ENCODE measurements at regions not wholly inside any gene's neighbourhood (a gene's known extent, or its start where the extent isn't known, plus 50 kb on each side); places are given as distances from the start of the nearest gene placed in this dataset.
"Not testable (repeated sequence)": the region's sequence is repeated elsewhere in the genome, so short reads cannot be mapped to it uniquely, and the experiment has no call there.

DNA sequence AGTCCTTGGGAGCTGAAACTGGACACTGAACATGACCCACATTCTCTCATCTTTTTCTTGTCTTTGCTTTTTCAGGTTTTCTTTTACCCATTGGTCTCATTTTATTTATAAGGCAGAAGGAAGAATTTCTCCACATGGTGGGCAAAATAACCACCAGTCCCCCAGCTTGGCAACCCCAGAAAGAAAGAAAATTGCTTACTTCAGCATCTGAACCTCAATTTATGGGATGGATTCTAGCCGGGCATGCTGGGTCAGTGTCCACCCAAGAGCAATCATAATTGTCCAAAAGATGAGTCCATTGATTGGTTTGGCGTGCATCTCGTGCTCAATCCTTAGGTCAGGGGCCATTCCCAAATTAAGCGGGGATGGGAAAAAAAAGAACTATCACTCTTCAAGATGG lies 163.7 kb downstream of the TMEM114 start:
- DNase-seq (ENCODE audit: low read depth) = no peak
- H3K4me3 ChIP-seq (ENCODE audit: low read depth, low read length) = no peak overlapping the region
- TF ChIP-seq, protein P1, sequence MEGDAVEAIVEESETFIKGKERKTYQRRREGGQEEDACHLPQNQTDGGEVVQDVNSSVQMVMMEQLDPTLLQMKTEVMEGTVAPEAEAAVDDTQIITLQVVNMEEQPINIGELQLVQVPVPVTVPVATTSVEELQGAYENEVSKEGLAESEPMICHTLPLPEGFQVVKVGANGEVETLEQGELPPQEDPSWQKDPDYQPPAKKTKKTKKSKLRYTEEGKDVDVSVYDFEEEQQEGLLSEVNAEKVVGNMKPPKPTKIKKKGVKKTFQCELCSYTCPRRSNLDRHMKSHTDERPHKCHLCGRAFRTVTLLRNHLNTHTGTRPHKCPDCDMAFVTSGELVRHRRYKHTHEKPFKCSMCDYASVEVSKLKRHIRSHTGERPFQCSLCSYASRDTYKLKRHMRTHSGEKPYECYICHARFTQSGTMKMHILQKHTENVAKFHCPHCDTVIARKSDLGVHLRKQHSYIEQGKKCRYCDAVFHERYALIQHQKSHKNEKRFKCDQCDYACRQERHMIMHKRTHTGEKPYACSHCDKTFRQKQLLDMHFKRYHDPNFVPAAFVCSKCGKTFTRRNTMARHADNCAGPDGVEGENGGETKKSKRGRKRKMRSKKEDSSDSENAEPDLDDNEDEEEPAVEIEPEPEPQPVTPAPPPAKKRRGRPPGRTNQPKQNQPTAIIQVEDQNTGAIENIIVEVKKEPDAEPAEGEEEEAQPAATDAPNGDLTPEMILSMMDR (conservative IDR thresholded peaks at IDR 0.05; ENCODE audit: low read depth, low read length) = no peak

DNA sequence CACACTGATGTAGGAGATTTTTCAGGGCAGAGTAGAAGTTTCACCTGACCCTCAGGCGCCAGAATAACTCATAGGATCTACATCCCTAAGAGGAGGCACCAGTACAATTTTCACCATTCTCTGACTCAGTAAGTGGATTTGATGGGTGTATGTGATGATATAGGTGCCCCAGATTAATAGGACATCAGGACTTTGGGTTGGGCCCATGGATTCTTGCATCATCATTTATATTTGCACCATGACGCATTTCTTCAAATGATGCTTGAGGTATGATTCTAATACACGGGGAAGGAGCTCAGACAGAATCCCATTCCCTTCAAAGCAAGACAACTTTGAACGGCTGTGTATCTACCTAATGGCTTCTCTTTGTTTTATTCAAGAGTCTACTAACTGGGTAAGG lies 173.2 kb downstream of the TMEM114 start:
- TF ChIP-seq, protein P1 (conservative IDR thresholded peaks at IDR 0.05; ENCODE audit: low read depth, low read length) = no peak
- no peak overlapping the region for H3K4me3 ChIP-seq (ENCODE audit: low read depth, low read length)
- DNase-seq (ENCODE audit: low read depth) = no peak

DNA sequence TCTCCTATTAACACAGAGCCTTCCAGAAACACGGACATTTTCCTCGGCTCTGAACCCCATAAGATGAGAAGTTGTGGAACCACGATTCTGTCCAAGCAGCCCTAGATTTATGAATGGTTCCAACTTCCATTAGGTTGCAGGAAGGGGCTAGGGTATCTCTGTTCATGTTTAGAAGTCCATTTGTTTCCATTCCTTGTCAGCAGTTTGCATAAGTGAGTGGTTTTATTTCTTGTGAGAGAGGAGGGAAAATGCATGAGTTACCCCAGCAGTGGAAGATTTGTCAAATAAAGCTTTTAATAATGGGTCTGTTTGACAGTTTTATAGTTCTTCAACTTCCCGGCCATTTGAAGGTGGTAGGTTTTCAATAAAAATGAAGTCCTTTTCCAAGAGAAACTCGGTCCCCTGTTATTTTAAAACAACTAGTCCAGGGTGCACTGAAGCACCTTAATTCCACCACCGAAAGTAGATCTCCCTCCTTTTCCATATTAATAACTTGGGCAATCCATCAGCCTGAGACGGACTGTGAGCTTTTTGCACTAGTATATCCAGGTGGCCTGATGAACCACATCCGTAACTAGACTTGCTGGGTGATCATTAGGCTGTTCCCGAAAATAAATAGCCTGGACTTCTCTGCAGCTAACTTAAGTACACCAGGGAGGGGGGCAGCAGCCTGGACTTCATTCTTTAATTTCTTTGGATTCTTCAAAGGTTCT lies 181.3 kb downstream of the TMEM114 start:
- TF ChIP-seq, protein P1 (conservative IDR thresholded peaks at IDR 0.05; ENCODE audit: low read depth, low read length) = no peak
- no peak for DNase-seq (ENCODE audit: low read depth)
- H3K4me3 ChIP-seq (ENCODE audit: low read depth, low read length) = no peak overlapping the region

DNA sequence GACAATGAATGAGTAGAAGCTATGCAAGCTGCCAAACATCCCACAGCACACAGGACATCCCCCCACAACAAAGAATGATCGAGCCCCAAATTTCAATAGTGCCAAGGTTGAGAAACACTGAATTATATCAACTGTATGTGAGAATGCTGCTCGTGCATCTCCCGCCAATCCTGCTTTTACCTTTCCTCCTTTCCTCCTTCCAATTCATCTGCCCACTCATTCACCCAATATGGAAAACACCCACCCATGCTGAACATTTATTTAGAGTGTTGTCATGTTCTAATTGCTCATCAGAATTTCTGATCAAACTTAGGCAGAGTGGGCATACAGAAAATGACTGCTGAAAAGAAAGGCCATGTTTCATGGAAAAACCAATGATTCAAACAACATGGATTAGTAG lies 183.0 kb downstream of the TMEM114 start:
- TF ChIP-seq, protein P1 (conservative IDR thresholded peaks at IDR 0.05; ENCODE audit: low read depth, low read length) = no peak
- DNase-seq (ENCODE audit: low read depth) = no peak
- no peak overlapping the region for H3K4me3 ChIP-seq (ENCODE audit: low read depth, low read length)

DNA sequence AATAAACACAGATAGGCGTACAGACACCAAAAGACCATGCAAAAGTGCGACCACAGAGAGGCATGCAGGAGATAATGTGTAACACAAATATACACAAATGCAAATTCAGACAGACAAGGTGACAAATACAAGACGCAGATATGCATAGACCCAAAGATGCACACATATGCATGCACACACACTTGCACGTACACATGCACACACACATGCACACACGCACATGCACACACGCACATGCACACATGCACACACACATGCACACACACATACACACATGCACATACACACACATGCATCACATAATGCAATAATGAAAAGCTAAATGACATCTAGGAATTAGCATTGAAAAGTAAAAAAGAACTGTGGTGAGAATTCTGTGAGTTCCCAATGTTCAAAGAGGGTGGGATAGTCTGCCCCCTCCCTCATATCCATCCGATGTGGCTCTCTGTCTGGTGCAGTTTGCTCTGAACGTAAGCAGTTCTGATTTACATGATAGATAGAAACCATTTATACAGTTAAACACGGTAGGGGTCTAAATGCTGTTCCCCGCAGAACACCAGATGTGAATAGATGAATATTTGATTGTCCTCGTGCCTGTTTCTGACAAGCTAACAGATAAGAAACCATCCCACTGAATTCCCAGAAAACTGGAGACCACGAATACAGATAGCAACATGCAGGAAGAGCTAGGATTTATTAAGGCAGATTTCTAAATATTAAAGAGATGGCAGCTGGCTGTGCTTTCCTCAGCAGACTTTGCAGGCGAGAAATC lies 186.1 kb downstream of the TMEM114 start:
- no peak overlapping the region for H3K4me3 ChIP-seq (ENCODE audit: low read depth, low read length)
- TF ChIP-seq, protein P1 (conservative IDR thresholded peaks at IDR 0.05; ENCODE audit: low read depth, low read length) = no peak

DNA sequence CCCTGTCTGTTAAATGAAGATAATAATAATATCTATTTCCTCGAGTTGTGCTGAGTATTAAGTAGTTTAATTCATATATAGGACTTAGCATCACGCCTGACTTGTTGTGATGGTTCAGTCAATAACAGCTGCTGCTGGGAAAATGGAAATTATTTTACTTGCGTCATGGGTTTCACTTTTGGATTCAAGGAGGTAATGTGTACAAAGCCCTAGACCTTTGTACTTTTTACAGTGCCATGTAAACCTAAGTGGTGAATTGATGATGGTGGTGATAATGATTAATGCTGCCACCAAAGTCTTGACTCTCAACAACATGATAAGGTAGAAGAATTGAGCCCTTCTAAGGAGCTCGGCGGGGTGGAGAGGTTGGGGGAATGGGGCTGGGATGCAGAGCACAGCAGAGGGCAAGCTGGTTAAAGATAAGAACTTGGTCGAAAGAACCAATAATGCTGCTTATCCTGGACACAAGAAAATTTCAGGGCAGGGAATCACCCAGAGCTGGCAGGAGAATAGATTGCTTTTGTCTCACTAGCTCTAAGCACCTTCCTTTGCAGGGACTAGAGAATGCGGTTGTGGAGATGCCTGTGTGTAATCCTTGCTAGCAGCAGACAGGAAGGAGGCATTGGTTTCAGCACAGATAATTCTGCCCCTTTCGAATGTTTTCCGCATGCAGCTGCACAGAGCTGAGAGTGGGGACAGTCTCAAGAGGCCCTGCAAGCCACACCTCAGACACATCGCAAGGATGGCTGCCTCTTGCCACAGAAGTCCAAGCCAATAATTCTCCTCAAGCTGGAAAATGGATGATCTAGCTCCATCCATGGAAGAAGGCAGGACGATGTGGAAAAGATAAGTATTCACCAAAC lies 187.1 kb downstream of the TMEM114 start:
- no peak overlapping the region for H3K4me3 ChIP-seq (ENCODE audit: low read depth, low read length)
- DNase-seq (ENCODE audit: low read depth) = no peak
- TF ChIP-seq, protein P1 (conservative IDR thresholded peaks at IDR 0.05; ENCODE audit: low read depth, low read length) = no peak

More for the DNA sequence above, 186.1 kb downstream of the TMEM114 start:
- DNase-seq (ENCODE audit: low read depth) = no peak

DNA sequence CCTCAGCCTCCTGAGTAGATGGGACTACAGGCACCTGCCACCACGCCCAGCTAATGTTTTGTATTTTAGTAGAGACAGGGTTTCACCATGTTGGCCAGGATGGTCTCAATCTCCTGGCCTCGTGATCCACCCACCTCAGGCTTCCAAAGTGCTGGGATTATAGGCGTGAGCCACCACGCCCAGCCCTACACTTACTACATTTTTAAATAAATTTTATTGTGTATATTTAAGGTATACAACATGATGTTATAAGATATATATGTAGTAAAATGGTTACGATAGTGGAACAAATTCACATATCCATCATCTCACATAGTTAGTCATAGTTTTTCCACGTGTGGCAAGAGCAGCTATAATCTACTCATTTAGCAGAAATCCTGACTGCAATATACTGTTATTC lies 189.6 kb downstream of the TMEM114 start:
- not testable (repeated sequence) for DNase-seq (ENCODE audit: low read depth); H3K4me3 ChIP-seq (ENCODE audit: low read depth, low read length)

Data from epithelial cell of proximal tubule (primary cell).